GM20000 (cell line): ENCODE measurements at regions not wholly inside any gene's neighbourhood (a gene's known extent, or its start where the extent isn't known, plus 50 kb on each side); places are given as distances from the start of the nearest gene placed in this dataset.

Experiments
- DNase-seq: peaks from one replicate; pipeline ENCODE4 v3.0.0; 2012; ENCODE audit warnings: low spot score
- CTCF ChIP-seq: IDR thresholded peaks from 2 replicates; pipeline ENCODE4 v1.5.1; 2012; ENCODE audit warnings: mild to moderate bottlenecking, control low read depth; ENCODE audit errors: extremely low read depth, missing control alignments

GRCh38 chr2:125857971-125858794 lies 797.8 kb upstream of the GYPC start:
- no peak for DNase-seq
- no peak for TF ChIP-seq CTCF

GRCh38 chr2:125861461-125861860 lies 794.5 kb upstream of the GYPC start:
- no peak for TF ChIP-seq CTCF
- DNase-seq = no peak

GRCh38 chr2:125867908-125868307 lies 788.0 kb upstream of the GYPC start:
- DNase-seq = no peak
- TF ChIP-seq CTCF = no peak

GRCh38 chr2:125870264-125870663 lies 785.7 kb upstream of the GYPC start:
- no peak for TF ChIP-seq CTCF
- no peak for DNase-seq

- DNase-seq = no peak
- TF ChIP-seq CTCF = no peak
These were observed 785.2 kb upstream of the GYPC start for GRCh38 chr2:125870746-125871145.

GRCh38 chr2:125874564-125874963 lies 781.4 kb upstream of the GYPC start:
- no peak for TF ChIP-seq CTCF
- no peak for DNase-seq

GRCh38 chr2:125885340-125885739 lies 770.6 kb upstream of the GYPC start:
- DNase-seq = no peak
- TF ChIP-seq CTCF = no peak
